ENCODE measurements at regions not wholly inside any gene's neighbourhood (a gene's known extent, or its start where the extent isn't known, plus 50 kb on each side); places are given as distances from the start of the nearest gene placed in this dataset.

DNA sequence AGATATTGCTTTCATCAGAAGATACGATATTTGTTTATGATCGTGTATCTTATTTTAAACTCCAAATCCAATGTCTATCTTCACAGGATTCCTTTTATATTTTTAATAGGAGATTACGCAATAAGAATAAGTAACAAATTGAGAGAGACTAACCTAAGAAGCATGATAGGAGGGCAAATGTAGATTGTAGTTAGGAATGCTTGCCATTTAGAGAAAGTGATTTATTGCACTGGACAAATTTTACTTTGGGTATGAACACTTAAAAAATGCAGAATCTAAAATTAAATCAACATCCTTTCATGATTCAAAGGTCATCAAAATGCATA lies 563.4 kb upstream of the POU3F3 start:
- H3K9me3 ChIP-seq (ENCODE audit: insufficient read depth, low read length): no peaks in the 10 kb centered on the region
- TF ChIP-seq YY1 (IDR thresholded peaks at IDR 0.05; ENCODE audit: insufficient read depth, insufficient read length) (no peak), ZNF274 (IDR thresholded peaks at IDR 0.05; ENCODE audit: low read depth, low read length) (no peak), SUZ12 (IDR thresholded peaks at IDR 0.05; ENCODE audit: extremely low read depth, insufficient read depth, insufficient read length) (no peak)
- H3K36me3 ChIP-seq (ENCODE audit: insufficient read depth, insufficient read length, low read length): no peaks in the 10 kb centered on the region
- no peak overlapping the region for H3K9ac ChIP-seq (ENCODE audit: insufficient read length, low read depth)
- no peaks in the 10 kb centered on the region for H3K27me3 ChIP-seq (ENCODE audit: insufficient read depth, insufficient read length)
- H3K4me3 ChIP-seq (ENCODE audit: insufficient read length, low read depth): no peak overlapping the region
- no peak for DNase-seq (ENCODE audit: low read depth, low spot score)
- no peaks in the 10 kb centered on the region for H3K4me1 ChIP-seq (ENCODE audit: insufficient read depth, insufficient read length)

GRCh38 chr2:104312684-104313083 lies 541.2 kb upstream of the POU3F3 start:
- Histone ChIP-seq H3K27me3 (ENCODE audit: insufficient read depth, insufficient read length) (no peaks in the 10 kb centered on the region), H3K9me3 (ENCODE audit: insufficient read depth, low read length) (0 out of 2 replicates have a peak, but pooled peaks cover 5% of the 10 kb centered on the region), H3K4me1 (ENCODE audit: insufficient read depth, insufficient read length) (no peaks in the 10 kb centered on the region), H3K36me3 (ENCODE audit: insufficient read depth, insufficient read length, low read length) (no peaks in the 10 kb centered on the region), H3K4me3 (ENCODE audit: insufficient read length, low read depth) (no peak overlapping the region), H3K9ac (ENCODE audit: insufficient read length, low read depth) (no peak overlapping the region)
- DNase-seq (ENCODE audit: low read depth, low spot score): no peak
- TF ChIP-seq YY1 (IDR thresholded peaks at IDR 0.05; ENCODE audit: insufficient read depth, insufficient read length) (no peak), ZNF274 (IDR thresholded peaks at IDR 0.05; ENCODE audit: low read depth, low read length) (no peak), SUZ12 (IDR thresholded peaks at IDR 0.05; ENCODE audit: extremely low read depth, insufficient read depth, insufficient read length) (no peak)

- H3K4me3 ChIP-seq (ENCODE audit: insufficient read length, low read depth): no peak overlapping the region
- H3K36me3 ChIP-seq (ENCODE audit: insufficient read depth, insufficient read length, low read length): no peaks in the 10 kb centered on the region
- TF ChIP-seq SUZ12 (IDR thresholded peaks at IDR 0.05; ENCODE audit: extremely low read depth, insufficient read depth, insufficient read length) (no peak), ZNF274 (IDR thresholded peaks at IDR 0.05; ENCODE audit: low read depth, low read length) (no peak), YY1 (IDR thresholded peaks at IDR 0.05; ENCODE audit: insufficient read depth, insufficient read length) (no peak)
- no peaks in the 10 kb centered on the region for H3K4me1 ChIP-seq (ENCODE audit: insufficient read depth, insufficient read length)
- H3K27me3 ChIP-seq (ENCODE audit: insufficient read depth, insufficient read length): no peaks in the 10 kb centered on the region
- DNase-seq (ENCODE audit: low read depth, low spot score): no peak
- no peak overlapping the region for H3K9ac ChIP-seq (ENCODE audit: insufficient read length, low read depth)
- H3K9me3 ChIP-seq (ENCODE audit: insufficient read depth, low read length): no peaks in the 10 kb centered on the region
These were observed 535.8 kb upstream of the POU3F3 start for GRCh38 chr2:104318001-104318665.

- no peaks in the 10 kb centered on the region for H3K27me3 ChIP-seq (ENCODE audit: insufficient read depth, insufficient read length)
- H3K9ac ChIP-seq (ENCODE audit: insufficient read length, low read depth): no peak overlapping the region
- no peaks in the 10 kb centered on the region for H3K36me3 ChIP-seq (ENCODE audit: insufficient read depth, insufficient read length, low read length)
- DNase-seq (ENCODE audit: low read depth, low spot score): no peak
- no peaks in the 10 kb centered on the region for H3K4me1 ChIP-seq (ENCODE audit: insufficient read depth, insufficient read length)
- no peak overlapping the region for H3K4me3 ChIP-seq (ENCODE audit: insufficient read length, low read depth)
- TF ChIP-seq SUZ12 (IDR thresholded peaks at IDR 0.05; ENCODE audit: extremely low read depth, insufficient read depth, insufficient read length): no peak
- no peaks in the 10 kb centered on the region for H3K9me3 ChIP-seq (ENCODE audit: insufficient read depth, low read length)
These were observed 532.7 kb upstream of the POU3F3 start for GRCh38 chr2:104321116-104321795.

- no peak for DNase-seq (ENCODE audit: low read depth, low spot score)
- TF ChIP-seq ZNF274 (IDR thresholded peaks at IDR 0.05; ENCODE audit: low read depth, low read length) (no peak), SUZ12 (IDR thresholded peaks at IDR 0.05; ENCODE audit: extremely low read depth, insufficient read depth, insufficient read length) (no peak), YY1 (IDR thresholded peaks at IDR 0.05; ENCODE audit: insufficient read depth, insufficient read length) (no peak)
- no peaks in the 10 kb centered on the region for H3K36me3 ChIP-seq (ENCODE audit: insufficient read depth, insufficient read length, low read length)
- H3K9me3 ChIP-seq (ENCODE audit: insufficient read depth, low read length): no peaks in the 10 kb centered on the region
- no peak overlapping the region for H3K9ac ChIP-seq (ENCODE audit: insufficient read length, low read depth)
- no peak overlapping the region for H3K4me3 ChIP-seq (ENCODE audit: insufficient read length, low read depth)
- no peaks in the 10 kb centered on the region for H3K27me3 ChIP-seq (ENCODE audit: insufficient read depth, insufficient read length)
- no peaks in the 10 kb centered on the region for H3K4me1 ChIP-seq (ENCODE audit: insufficient read depth, insufficient read length)
These were observed 532.0 kb upstream of the POU3F3 start for GRCh38 chr2:104321796-104322349.

DNA sequence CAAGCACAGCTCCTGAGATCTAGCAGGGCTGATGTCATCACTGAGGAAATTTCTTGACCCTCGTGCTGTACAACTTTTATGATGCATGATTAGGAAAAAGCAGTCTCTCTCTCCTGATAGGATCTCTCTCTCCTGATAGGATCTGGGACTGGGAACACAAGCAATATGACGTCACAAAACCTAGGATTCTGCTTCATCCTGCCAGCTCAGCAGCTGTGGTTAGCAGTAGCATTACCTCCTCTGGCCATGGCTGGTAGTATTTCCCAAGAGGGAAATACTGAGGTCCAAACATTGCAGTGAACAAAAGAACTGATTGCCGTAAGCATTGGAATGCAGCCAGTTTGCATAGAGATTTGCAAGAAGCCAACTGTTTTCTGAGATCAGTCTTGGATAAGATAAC lies 521.2 kb upstream of the POU3F3 start:
- H3K4me3 ChIP-seq (ENCODE audit: insufficient read length, low read depth): no peak overlapping the region
- H3K9ac ChIP-seq (ENCODE audit: insufficient read length, low read depth): no peak overlapping the region
- no peaks in the 10 kb centered on the region for H3K4me1 ChIP-seq (ENCODE audit: insufficient read depth, insufficient read length)
- no peaks in the 10 kb centered on the region for H3K36me3 ChIP-seq (ENCODE audit: insufficient read depth, insufficient read length, low read length)
- DNase-seq (ENCODE audit: low read depth, low spot score): peak; percentile 40
- no peak for TF ChIP-seq SUZ12 (IDR thresholded peaks at IDR 0.05; ENCODE audit: extremely low read depth, insufficient read depth, insufficient read length)
- no peak for TF ChIP-seq YY1 (IDR thresholded peaks at IDR 0.05; ENCODE audit: insufficient read depth, insufficient read length)
- TF ChIP-seq ZNF274 (IDR thresholded peaks at IDR 0.05; ENCODE audit: low read depth, low read length): no peak
- no peaks in the 10 kb centered on the region for H3K27me3 ChIP-seq (ENCODE audit: insufficient read depth, insufficient read length)
- H3K9me3 ChIP-seq (ENCODE audit: insufficient read depth, low read length): no peaks in the 10 kb centered on the region

- Histone ChIP-seq H3K36me3 (ENCODE audit: insufficient read depth, insufficient read length, low read length) (no peaks in the 10 kb centered on the region), H3K9ac (ENCODE audit: insufficient read length, low read depth) (no peak overlapping the region), H3K9me3 (ENCODE audit: insufficient read depth, low read length) (no peaks in the 10 kb centered on the region), H3K4me3 (ENCODE audit: insufficient read length, low read depth) (no peak overlapping the region), H3K4me1 (ENCODE audit: insufficient read depth, insufficient read length) (no peaks in the 10 kb centered on the region), H3K27me3 (ENCODE audit: insufficient read depth, insufficient read length) (no peaks in the 10 kb centered on the region)
- DNase-seq (ENCODE audit: low read depth, low spot score): no peak
- no peak for TF ChIP-seq YY1 (IDR thresholded peaks at IDR 0.05; ENCODE audit: insufficient read depth, insufficient read length)
- no peak for TF ChIP-seq ZNF274 (IDR thresholded peaks at IDR 0.05; ENCODE audit: low read depth, low read length)
- TF ChIP-seq SUZ12 (IDR thresholded peaks at IDR 0.05; ENCODE audit: extremely low read depth, insufficient read depth, insufficient read length): no peak
These were observed 516.0 kb upstream of the POU3F3 start for GRCh38 chr2:104337869-104338268.
